Fibroblast of skin of right quadriceps (primary cell): ENCODE measurements at regions not wholly inside any gene's neighbourhood (a gene's known extent, or its start where the extent isn't known, plus 50 kb on each side); places are given as distances from the start of the nearest gene placed in this dataset.

ENCODE experiments used
- DNase-seq: peaks from one replicate; pipeline ENCODE4 v3.0.0-alpha.2; 2013

DNA sequence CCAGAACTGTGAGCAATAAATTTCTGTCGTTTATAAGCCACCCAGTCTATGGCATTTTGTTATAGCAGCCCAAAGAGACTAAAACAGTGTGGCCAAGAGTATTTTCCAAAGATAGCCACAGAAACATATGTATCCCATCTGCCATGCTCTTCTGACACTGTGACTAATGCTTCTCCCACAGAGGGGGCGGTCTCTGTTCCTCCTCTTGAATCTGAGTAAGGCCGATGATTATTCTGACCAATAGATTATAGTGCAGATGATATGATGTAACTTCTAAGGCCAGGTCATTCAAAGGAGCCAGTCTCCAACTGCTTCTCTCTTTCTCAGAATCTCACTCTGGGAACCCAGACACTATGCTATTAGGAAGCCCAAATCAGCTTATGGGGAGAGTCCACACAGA is 570.7 kb downstream of the BCOR start:
- peak; percentile 66 for DNase-seq

DNA sequence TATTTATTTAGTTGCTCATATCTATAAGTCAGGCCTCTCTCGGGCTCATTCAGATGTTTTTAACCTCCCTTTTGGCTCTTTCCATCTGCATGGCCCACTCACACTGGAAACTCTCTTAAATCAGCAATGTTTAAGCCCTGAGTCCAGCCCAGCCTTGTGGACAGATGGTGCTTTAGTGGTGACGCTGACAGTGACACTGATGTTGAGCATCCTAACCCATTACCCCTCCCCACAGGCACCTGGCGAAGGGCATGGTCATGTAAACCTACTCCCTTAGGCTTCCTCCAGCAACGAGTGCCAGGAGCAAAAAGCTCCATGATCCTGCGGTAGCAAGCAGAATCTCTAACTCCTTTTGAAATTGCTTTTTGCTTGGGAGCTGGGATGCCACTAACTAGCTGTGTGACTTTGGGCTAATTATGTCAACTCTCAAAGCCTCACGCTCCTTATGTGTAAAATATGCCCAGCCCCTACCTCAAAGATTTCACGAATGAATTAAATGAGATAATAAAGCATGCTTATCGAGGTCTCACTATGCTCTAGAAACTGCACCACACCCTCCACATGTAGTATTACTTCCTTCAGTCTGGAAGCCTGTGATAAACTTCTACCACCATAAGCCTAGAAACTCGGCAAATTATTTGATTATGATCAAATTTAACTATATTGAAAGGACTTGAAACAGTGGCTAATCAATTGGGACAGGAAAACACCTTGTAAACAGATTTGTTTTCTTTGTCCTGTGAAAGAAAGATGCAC is 569.4 kb downstream of the BCOR start:
- no peak for DNase-seq

DNA sequence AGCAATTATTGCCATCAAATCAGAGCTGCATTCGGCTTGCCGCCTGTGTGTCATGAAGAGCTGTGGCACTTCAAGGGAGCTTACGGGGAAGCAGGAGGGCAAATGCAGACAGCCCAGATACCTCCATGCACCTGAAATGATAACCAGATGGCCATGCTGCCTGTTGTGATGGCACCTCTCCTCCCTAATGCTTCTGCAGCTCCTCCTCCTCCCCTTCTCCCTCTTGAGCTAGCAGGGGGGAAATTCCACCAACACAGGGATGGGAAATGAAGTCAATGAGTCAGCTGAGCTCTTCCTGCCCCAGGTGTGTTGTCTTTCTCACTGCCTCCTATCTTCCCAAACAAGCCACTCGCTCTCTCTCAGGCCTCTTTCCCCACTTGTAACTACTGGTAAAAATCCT is 565.0 kb downstream of the BCOR start:
- no peak for DNase-seq

DNA sequence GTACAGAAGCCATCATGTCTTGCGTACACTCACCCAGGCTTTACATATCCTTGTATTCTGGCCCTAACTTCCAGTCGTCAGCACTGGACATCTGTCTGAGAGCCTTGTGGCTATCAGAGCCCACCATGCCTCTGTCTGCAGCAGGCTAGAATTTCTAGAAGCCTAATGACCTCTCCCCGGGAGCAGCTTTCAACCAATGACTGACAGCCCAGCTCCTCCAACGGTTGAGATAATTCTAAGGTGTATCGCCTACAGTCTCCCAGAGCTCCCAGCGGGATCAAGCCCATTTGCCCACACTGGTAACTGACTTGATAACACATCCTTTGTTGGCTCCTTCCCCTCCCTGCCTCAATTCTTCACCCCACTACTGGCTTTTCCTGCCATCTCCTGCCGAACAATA is 562.8 kb downstream of the BCOR start:
- no peak for DNase-seq

DNA sequence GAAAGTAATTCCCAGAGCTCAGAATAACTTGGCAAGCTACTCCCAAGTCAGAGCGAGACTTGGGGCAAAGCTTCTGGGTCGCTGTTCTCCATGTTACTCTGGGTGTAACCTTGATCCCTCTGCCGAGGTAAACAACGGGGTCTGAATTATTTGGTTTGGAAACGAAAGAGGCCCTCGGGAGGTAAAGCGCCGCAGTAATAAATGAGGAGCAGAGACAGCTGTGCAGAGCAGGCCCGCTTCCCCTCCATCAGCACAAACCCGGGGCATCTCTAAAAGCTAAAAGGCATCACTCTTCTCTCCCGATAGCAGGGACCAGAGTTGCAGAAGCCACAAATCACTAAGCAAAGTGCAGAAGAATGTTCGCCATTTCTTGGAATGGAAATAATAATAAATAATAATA is 561.5 kb downstream of the BCOR start:
- DNase-seq = no peak

DNA sequence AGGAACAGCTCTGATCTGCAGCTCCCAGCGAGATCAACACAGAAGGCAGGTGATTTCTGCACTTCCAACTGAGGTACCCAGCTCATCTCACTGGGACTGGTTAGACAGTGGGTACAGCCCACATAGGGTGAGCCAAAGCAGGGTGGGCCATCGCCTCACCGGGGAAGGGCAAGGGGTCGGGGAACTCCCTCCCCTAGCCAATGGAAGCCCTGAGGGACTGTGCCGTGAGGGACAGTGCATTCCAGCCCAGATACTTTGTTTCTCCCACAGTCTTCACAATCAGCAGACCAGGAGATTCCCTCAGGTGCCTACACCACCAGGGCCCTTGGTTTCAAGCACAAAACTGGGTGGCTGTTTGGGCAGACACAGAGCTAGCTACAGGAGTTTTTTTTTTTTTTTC is 555.9 kb downstream of the BCOR start:
- DNase-seq = no peak

DNA sequence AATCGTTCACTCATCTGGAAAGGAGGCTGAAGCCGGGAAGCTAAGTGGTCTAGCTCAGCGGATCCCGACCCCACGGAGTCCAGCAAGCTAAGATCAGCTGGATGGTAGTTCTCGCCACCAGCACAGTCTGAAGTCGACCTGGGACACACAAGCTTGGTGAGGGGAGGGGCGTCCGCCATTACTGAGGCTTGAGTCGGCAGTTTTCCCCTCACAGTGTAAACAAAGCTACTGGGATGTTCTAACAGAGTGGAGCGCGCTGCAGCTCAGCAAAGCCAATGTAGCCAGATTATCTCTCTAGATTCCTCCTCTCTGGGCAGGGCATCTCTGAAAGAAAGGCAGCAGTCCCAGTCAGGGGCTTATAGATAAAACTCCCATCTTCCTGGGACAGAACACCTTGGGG is 555.4 kb downstream of the BCOR start:
- no peak for DNase-seq

DNA sequence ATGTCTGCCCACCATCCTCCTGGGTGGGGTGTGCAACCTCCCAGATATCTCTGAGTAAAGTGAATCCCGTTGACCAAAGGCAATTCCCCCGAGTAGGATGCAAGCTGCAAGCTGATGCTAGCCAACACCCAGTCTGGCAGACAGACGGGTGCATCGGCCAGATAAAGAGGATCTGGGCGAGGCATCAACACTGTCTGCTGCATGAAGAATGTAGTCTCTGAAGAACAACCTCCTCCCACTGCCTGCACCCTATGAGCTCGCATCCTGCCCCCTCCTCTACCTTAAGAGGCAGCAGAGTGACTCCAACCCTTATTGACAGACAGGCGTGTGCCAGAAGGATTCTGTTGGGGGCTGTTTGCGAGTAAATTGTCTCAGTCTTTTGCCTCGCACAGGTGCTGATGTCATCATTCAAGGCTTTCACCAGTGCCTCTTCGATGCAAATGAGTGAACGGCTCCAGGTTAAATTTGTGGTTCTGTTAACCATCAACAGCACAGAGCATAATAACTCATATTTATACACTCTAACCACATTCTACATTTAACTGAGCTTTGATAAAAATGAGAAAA is 546.9 kb downstream of the BCOR start:
- DNase-seq = peak; percentile 17

DNA sequence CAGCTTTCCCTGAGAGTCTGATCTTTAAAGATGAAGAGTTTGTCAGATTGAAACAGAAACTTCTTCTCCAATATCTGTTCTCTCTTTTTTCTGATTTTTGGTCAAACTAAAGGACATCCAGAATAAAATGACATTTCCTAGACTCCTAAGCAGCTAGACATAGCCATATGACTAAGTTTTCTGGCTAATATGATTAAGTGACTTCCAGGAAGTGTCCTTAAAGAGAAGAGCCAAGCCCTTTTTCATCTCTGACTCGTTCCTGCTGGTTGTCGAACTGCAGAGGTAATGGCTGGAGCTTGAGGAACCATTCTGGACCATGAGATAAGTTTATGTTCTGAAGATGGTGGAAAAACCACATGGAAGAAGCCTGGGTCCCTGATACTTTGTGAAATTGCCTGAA is 546.0 kb downstream of the BCOR start:
- DNase-seq = no peak

DNA sequence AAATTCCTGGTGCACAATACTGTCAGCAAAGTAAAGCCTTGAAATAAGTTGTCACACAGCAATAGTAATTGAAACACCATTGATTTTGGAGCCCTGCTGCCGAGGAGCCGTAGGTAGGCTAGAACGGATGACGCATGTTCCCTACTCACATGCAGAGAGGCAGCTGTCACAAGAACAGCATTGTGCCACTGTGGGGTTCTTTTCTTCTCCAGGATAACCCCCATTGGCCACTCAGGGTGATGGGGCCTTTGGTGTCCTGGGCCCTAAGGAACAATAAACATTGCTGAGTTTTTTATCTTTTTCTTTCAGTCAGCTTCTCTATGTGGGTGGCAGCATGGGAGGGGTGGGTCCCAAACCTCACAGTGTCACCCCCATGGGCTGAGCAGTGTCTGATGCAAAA is 542.3 kb downstream of the BCOR start:
- DNase-seq = no peak

DNA sequence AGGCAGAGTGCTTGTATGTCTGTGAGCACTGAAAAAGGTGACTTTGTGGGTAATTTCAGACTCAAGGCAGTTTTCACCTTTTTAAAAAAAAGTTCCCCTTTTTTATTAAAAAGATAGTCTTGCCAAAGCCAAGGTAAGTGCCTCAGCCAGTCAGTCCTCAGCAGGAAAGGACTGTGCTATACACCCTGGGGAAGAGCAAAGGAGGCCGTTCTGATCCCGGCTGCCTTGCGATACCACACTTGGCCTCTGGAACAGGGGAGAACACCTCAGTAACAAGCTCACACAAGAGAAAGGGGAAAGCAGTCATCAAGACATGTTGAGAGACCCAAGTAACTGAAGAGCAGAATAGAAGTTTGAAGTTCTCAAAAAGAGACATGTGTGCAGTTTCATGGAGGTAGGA is 541.7 kb downstream of the BCOR start:
- DNase-seq = no peak

DNA sequence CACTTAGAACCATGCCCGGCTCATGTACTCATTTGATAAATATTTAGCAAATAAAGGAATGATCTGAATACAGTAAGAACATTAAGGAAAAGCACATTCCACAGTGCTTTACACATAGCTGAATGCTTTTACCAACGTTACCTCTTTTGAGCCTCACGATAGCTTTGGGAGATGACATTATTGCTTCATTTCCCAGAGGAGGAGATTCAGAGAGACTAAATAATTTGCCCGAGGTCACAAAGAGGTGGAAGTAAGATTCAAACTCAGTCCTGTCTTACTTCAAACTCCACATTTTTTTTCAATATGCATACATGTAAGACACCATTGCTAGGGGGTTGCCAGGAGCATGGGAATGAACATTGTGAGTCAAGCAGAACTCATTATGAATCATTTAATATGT is 538.5 kb downstream of the BCOR start:
- DNase-seq = peak; percentile 82

DNA sequence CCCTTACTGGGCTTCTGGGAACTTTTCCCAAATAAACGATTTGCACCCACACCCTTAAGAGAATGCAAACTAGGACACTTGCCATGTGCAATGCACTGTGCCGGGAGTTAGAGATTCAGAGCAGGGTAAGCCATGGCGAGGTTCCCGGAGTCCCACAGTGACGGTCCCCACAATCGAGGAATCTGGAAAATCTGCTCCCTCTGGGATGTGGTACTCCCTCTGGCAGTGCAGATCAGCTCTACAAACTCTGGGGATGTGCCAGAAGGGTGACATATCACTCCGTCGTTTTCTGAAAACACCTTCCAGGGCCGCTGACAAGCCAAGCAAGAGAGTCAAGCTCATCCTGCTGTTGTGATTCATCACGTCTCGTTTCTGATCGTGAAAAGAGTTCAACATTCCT is 537.5 kb downstream of the BCOR start:
- DNase-seq = no peak

DNA sequence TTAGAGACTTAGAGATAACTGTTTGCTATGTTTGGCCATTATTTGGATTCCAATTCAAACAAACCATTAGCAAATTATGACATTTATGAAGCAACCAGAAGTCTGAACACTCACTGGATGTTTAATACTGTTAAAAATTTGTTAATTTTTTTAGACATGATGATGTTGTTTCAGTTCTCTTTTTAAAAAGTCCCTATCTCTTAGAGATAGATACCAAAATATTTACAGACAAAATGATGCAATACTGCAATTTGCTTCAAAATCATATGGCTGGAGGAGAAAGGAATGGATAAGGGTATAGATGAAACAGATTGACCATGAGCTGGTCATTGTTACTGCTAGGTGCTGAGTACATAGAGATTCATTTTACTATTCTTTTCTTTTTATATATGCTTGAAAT is 534.6 kb downstream of the BCOR start:
- DNase-seq = no peak

DNA sequence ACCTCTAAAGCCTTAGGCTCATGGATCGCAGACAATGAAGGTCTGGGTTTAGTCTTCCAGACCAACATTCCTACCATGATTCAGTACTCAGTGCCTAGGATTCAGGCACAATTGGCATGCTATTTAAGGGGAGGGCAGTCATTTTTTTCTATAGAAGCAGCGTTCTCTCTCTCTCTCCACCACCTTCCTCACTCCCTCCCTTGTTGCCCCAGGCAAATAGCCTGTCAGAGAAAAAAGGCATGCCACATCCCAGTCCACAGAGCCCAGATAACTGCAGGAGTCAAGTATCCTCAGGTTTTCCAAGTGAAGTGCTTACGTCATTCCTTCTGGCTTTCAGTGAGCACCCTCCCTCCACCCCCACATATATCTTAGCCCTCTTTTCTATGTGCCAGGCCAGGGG is 533.0 kb downstream of the BCOR start:
- no peak for DNase-seq

DNA sequence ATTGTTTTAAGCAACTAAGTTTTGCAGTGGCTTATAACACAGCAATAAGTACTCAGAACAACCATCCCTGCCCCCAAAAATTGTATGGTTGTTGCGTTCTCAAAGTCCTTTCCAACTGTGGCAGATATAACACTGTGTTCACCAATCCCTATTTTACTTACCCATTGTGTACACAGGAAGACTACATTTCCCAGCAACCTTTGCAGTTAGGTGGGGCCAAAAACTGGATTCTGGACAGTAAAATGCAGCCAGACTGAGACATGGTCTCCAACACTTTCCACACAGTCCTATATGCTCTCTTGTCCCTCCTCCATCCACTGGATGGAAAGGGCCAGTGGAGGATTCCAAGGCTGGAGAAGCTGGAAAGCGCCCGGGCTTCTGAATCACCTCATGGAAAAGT is 523.6 kb downstream of the BCOR start:
- no peak for DNase-seq

DNA sequence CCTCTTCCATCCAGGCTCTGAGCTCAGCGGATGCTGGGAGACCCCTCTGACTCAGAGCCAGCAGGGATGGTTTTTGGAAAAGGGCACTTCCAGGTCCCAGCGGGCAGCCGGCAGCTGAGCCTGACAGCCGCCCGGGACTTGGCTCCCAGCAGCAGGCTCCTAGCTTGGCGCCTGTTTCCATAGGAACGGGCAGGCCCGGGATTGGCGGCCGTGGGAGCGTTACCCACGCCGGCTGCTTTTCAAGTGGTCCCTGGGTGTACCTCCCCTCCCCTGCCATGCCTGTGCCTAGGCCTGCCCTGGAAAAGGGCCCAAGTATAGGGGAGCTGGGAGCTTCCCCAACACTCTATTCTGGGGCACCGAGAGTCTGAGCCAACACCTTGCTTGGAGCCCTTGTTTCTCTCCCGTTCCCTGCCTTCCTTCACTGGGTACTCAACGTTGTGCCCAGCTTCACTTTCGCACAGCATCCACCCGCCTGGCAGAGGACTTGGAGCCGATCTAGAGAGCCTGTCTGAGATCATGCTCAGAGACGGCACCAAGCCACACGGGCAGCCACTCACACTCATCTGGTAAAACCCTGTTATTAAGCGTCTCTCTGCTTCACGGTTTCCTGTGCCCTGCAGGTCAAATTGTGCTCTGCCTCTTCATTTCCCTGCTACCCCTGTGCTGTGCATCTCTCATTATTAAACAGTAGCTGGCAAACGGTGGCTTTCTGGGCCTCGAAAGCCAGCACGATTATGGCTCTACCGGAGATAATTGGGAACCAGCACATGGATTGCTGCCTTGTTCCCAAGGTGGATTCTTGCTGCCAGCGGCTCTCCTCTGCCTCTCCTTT is 521.5 kb downstream of the BCOR start:
- no peak for DNase-seq

DNA sequence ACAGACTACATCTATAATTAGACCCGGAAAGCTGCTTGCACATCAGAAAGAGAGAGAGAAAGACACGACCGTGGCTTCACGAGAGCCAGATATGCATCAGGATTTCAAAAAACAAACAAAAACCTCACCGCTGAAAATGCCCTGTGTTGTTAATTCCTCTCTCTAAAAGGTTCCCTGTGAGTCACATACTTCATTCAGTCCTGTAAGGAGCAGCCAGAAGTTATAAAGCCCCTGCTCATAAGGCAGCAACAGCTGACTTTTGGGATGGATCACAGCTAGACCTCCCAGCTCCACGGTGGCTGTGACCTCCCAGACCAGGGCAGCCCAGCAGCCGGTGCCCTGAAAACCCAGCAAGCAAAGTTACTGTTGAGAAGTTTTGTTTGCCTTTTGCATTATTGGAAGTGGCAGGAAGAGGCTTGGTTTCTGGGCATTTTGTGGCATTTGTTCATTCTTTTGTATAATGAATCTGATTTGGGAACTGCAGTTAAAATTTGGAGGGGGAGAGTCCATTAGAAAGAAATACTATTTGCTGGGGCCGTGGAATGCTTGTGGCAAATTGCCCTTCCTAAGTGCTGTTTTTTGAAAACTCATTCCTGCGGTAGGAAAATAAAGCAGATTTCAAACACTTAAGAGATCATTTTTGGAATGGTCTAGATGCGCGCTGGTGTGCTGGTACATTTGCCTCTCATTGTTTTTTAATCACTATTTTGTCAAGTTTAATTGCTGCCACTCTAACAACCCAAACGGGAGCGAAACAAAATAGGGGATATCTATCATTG is 520.4 kb downstream of the BCOR start:
- DNase-seq = peak; percentile 17

DNA sequence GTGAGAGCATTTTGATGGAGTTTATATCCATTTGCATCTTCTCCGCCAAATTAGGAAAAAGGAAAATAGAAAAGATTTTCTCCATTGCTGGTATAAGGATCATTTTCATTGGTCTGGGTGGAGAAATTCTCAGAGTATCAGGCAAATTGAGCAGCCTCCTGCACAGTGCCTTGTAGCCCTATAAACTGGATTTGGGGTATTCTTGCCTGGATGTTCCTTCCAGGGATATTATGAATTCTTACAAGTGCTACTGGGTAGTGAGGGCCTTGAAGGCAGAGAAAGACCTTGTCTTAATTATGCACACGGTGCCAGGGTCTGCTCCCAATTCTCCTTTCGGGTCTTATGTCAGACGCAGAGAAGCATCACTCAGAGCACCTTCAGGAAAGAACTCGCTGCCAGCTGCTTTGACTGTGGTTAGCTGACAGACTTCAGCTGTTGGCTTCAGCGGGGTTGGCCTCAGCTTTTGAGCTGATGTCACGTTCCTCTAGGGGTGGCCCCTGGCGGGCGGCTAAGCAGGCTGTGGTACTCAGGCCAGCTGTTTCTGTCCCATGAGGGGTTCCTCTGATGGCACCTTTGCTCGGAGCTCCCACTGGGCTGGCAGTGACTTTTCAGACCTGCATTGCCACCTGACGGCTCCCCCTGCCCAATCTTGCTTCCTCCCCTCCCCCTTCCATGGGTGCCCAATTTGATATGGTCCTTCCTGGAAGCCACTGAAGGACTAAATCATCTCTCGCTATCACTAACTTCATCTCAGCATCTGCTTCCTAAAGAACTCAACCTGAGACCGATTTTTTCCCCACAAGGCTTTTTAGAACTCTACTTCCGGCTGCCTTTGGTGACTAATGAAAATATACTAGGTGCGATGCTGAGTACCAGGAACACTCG is 519.5 kb downstream of the BCOR start:
- peak; percentile 10 for DNase-seq

DNA sequence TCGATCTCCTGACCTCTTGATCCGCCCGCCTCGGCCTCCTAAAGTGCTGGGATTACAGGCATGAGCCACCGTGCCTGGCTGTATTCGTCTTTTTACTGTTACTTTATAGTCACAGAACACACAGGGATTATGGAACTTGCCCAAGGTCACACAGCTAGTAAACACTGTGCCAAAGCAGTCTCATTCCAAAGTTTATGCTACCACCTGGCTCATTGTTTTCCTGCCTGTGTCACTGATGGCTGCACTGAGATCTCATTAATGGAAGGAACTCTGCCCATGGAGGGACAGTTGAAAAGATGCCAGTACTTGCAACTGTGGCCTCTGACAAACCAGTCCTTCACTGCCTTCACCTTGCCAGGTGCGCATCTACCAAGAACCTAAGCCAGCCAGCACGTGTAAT is 517.7 kb downstream of the BCOR start:
- DNase-seq = no peak

DNA sequence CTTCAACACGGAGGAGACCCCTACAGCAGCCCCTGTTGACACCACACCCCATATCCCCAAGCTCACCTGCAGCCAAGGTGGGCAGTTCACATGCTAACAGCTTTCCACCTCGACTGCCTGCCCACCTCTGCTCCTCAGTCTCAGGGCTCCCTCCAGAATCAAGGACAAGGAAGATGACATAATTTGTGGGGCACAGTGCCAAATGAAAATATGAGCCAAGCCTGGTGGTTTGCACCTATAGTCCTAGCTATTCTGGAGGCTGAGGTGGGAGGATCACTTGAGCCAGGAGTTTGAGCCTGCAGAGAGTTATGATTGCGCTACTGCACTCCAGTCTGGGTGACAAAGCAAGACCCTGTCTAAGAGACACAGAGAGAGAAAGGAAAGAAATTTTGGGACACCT is 516.3 kb downstream of the BCOR start:
- DNase-seq = no peak

DNA sequence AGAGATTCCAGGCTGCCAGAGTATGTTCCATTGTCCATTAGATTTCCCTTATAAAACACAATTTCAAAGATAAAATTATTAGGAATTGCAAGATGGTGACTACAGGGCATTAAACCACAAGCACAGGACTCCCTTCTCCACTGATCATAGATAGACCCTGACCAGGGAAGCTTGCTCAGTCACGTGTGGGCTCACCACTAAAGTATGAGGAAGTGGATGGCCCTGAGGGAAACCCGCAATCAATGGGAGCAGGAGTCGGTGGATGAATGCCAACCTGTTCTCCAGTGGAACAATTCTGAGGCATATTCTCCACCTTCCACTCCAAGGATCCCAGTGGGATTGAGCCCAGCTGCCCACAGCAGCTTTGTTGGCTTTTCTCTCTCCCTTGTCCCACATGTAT is 515.7 kb downstream of the BCOR start:
- DNase-seq = peak; percentile 38
